ENCODE measurements at regions not wholly inside any gene's neighbourhood (a gene's known extent, or its start where the extent isn't known, plus 50 kb on each side); places are given as distances from the start of the nearest gene placed in this dataset.

DNA sequence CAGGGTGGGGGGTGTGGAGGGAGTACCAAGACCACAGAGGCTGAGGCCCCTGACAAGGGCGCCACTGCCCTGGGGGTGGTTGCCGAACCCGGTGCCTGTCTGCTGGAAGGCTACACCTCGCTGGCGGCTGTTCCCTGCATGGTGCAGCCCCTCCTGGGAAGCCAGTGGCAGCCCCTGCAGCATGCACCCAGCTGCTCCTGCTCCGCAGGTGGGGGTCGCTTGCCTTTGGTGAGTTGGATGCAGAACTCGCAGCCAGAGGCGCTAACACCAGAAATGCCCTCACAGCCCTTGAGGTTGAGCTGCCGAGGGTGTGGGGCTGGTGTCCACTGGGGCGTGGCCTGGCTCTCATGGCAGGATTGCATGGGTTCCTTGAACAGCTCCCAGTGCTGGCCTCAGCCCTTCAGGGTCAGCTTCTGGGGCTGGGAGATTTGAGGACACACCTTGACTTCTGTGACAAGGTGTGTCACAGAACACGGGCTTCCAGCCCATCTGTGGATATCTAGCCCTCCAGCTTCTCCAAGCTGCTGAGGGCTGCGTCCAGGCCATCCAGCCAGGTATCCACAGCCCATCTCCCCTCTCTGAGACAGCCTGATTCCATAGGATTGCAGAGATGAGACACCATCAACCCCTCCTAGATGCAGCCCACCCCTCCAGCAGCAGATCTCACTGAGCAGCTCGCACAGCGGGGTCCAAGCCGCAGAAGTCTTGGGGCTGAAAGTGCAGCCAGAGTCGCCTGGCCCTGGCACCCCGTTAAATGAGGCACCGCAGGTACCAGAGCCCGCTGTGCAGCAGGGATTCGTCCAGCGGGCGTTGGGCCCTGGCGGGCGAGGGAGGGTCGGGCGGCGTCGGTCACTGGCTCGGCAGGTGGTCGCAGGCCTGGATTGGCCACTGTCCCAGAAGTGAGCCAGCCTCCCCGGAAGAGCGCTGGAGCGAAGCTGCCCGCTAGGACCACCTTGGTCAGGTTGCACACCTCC lies 586.3 kb downstream of the KCNJ18 start:
- no peaks in the 10 kb centered on the region for H3K79me2 ChIP-seq (ENCODE audit: control insufficient read depth, insufficient read depth, low read length)
- intact Hi-C loops (cut with micrococcal nuclease): no loop called here
- no peak overlapping the region for H3K27ac ChIP-seq (ENCODE audit: insufficient read depth, low read depth, low read length)
- no peak overlapping the region for H3K9ac ChIP-seq (replicated peaks; ENCODE audit: extremely low read depth, insufficient read depth, low read length)
- no peak overlapping the region for H3K4me3 ChIP-seq (replicated peaks in 1 of 3; ENCODE audit: insufficient read depth in 1 of 3, low read depth in 1 of 3, low read length in 3 of 3)
- dilution Hi-C loops (cut with MboI; ENCODE audit: extremely low pct_ligation_motif_present, low sequenced_read_pairs): no loop called here
- H3K9me3 ChIP-seq (replicated peaks; ENCODE audit: control insufficient read depth, insufficient read depth, low read length): peaks cover 3% of the 10 kb centered on the region
- no peaks in the 10 kb centered on the region for H4K20me1 ChIP-seq (replicated peaks; ENCODE audit: control insufficient read depth, extremely low read depth, insufficient read depth, low read length)
- H3K4me1 ChIP-seq (ENCODE audit: control insufficient read depth, extremely low read depth, insufficient read depth, low read length): no peaks in the 10 kb centered on the region
- no peak overlapping the region for H3K4me2 ChIP-seq (ENCODE audit: insufficient read depth, low read length)
- no peaks in the 10 kb centered on the region for H3K9me1 ChIP-seq (replicated peaks; ENCODE audit: control insufficient read depth, extremely low read depth, insufficient read depth, low read length)
- H3K27me3 ChIP-seq (ENCODE audit: control insufficient read depth in 2 of 2, insufficient read depth in 2 of 2, low read length in 2 of 2): no peaks in the 10 kb centered on the region
- no peak overlapping the region for H2AFZ ChIP-seq (ENCODE audit: low read depth, low read length)
- DNase-seq (ENCODE audit: low read depth, low spot score): no peak
- no TSS peak for BruUV-seq (replicated peaks)
- H3K36me3 ChIP-seq (ENCODE audit: control insufficient read depth in 2 of 2, extremely low read depth in 1 of 2, insufficient read depth in 2 of 2, low read length in 2 of 2): no peaks in the 10 kb centered on the region
- CTCF ChIA-PET: no interaction called here
- POLR2A ChIA-PET: no interaction called here
- TF ChIP-seq POLR2AphosphoS5 (IDR thresholded peaks at IDR 0.05; ENCODE audit: insufficient read depth, low read depth, low read length) (no peak), GATA2 (IDR thresholded peaks at IDR 0.05; ENCODE audit: insufficient read depth, insufficient read length, low read depth, low read length) (no peak), JUN (IDR thresholded peaks at IDR 0.05; ENCODE audit: borderline replicate concordance, insufficient read depth, insufficient read length, low read depth) (no peak), EZH2 (IDR thresholded peaks at IDR 0.05; ENCODE audit: borderline replicate concordance, low read depth, low read length, severe bottlenecking) (no peak), FOS (IDR thresholded peaks at IDR 0.05; ENCODE audit: borderline replicate concordance, insufficient read depth, low read length) (no peak), MYC (IDR thresholded peaks at IDR 0.05; ENCODE audit: low read depth, low read length) (no peak), POLR2A (IDR thresholded peaks at IDR 0.05; ENCODE audit: low read depth, low read length) (no peak)
- TF ChIP-seq, protein P1, sequence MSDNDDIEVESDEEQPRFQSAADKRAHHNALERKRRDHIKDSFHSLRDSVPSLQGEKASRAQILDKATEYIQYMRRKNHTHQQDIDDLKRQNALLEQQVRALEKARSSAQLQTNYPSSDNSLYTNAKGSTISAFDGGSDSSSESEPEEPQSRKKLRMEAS (IDR thresholded peaks at IDR 0.05; ENCODE audit: insufficient read depth, insufficient read length): no peak
- TF ChIP-seq, protein P2, sequence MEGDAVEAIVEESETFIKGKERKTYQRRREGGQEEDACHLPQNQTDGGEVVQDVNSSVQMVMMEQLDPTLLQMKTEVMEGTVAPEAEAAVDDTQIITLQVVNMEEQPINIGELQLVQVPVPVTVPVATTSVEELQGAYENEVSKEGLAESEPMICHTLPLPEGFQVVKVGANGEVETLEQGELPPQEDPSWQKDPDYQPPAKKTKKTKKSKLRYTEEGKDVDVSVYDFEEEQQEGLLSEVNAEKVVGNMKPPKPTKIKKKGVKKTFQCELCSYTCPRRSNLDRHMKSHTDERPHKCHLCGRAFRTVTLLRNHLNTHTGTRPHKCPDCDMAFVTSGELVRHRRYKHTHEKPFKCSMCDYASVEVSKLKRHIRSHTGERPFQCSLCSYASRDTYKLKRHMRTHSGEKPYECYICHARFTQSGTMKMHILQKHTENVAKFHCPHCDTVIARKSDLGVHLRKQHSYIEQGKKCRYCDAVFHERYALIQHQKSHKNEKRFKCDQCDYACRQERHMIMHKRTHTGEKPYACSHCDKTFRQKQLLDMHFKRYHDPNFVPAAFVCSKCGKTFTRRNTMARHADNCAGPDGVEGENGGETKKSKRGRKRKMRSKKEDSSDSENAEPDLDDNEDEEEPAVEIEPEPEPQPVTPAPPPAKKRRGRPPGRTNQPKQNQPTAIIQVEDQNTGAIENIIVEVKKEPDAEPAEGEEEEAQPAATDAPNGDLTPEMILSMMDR (IDR thresholded peaks at IDR 0.05; ENCODE audit: extremely low read depth in 1 of 2, insufficient read depth in 1 of 2, low read depth in 1 of 2, low read length in 2 of 2): no peak
- FAIRE-seq: no peak
